ENCODE measurements at regions not wholly inside any gene's neighbourhood (a gene's known extent, or its start where the extent isn't known, plus 50 kb on each side); places are given as distances from the start of the nearest gene placed in this dataset.
A peak's percentile ranks its signal among the peaks of the same experiment; 100 is the strongest.

DNA sequence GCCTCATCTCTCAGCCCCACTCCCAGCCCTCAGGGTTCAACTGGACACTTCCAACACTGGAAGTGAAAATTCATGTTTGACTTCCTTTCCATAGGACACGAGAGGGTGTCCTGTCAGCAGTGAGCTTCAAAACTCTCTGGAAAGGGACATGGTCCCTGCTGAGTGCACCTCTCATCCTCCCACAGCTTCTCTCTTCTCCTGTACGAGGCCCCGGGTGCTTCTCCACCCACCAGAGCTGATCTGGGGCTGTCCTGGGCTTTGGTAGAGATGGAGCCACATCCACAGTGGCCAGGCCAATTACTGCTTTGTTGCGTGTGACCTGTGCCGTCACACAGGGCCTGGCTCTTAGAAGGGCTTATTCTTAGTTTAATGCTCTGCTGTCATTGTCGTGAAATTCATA lies 182.3 kb downstream of the RRAGC start:
- Histone ChIP-seq H3K27me3 (no peaks in the 10 kb centered on the region), H3K36me3 (replicated peaks in 1 of 2) (no peaks in the 10 kb centered on the region), H3K9me3 (replicated peaks in 1 of 3) (no peaks in the 10 kb centered on the region), H3K4me1 (replicated peaks in 1 of 2) (no peaks in the 10 kb centered on the region), H3K27ac (no peak overlapping the region), H3K4me3 (no peak overlapping the region)
- TF ChIP-seq POLR2A (IDR thresholded peaks at IDR 0.05) (no peak), CTCF (IDR thresholded peaks at IDR 0.05) (no peak)
- 84 to 89% (median 86%) methylated on average over 6 of the region's 6 CpGs for WGBS, 4 donors
- intact Hi-C loops (cut with DNase I): no loop called here
- no peak for DNase-seq

- TF ChIP-seq CTCF (IDR thresholded peaks at IDR 0.05) (no peak), POLR2A (IDR thresholded peaks at IDR 0.05) (no peak)
- Histone ChIP-seq H3K27ac (no peak overlapping the region), H3K4me3 (no peak overlapping the region), H3K9me3 (replicated peaks in 1 of 3) (no peaks in the 10 kb centered on the region), H3K4me1 (replicated peaks in 1 of 2) (no peaks in the 10 kb centered on the region), H3K27me3 (no peaks in the 10 kb centered on the region), H3K36me3 (replicated peaks in 1 of 2) (no peaks in the 10 kb centered on the region)
- 43 to 52% (median 49%) methylated on average over 4 of the region's 4 CpGs for WGBS, 4 donors
- intact Hi-C loops (cut with DNase I): no loop called here
- DNase-seq: peak in 6 of 7 donors; percentile 16 to 46 (median 30)
These were observed 186.9 kb downstream of the RRAGC start for GRCh38 chr1:38672692-38673091.

- intact Hi-C loops (cut with DNase I): no loop called here
- no peak for DNase-seq
- Histone ChIP-seq H3K4me3 (no peak overlapping the region), H3K27ac (no peak overlapping the region), H3K9me3 (replicated peaks in 1 of 3) (no peaks in the 10 kb centered on the region), H3K36me3 (replicated peaks in 1 of 2) (no peaks in the 10 kb centered on the region), H3K4me1 (replicated peaks in 1 of 2) (no peaks in the 10 kb centered on the region), H3K27me3 (no peaks in the 10 kb centered on the region)
- no peak for TF ChIP-seq POLR2A (IDR thresholded peaks at IDR 0.05)
- TF ChIP-seq CTCF (IDR thresholded peaks at IDR 0.05): no peak
- WGBS, 4 donors: 75 to 82% (median 77%) methylated on average over 8 of the region's 8 CpGs
These were observed 188.4 kb downstream of the RRAGC start for GRCh38 chr1:38671221-38671620.

- no peak for TF ChIP-seq POLR2A (IDR thresholded peaks at IDR 0.05)
- no peak for TF ChIP-seq CTCF (IDR thresholded peaks at IDR 0.05)
- Histone ChIP-seq H3K36me3 (replicated peaks in 1 of 2) (no peaks in the 10 kb centered on the region), H3K27ac (no peak overlapping the region), H3K27me3 (no peaks in the 10 kb centered on the region), H3K9me3 (replicated peaks in 1 of 3) (no peaks in the 10 kb centered on the region), H3K4me1 (replicated peaks in 1 of 2) (no peaks in the 10 kb centered on the region), H3K4me3 (no peak overlapping the region)
- 63 to 75% (median 74%) methylated on average over 4 of the region's 4 CpGs for WGBS, 4 donors
- DNase-seq: no peak
- intact Hi-C loops (cut with DNase I): no loop called here
These were observed 188.9 kb downstream of the RRAGC start for GRCh38 chr1:38670544-38671122.

Measured in adrenal gland (tissue), 9 donors.